Endodermal cell (in vitro differentiated cells): ENCODE measurements at regions not wholly inside any gene's neighbourhood (a gene's known extent, or its start where the extent isn't known, plus 50 kb on each side); places are given as distances from the start of the nearest gene placed in this dataset.

Source experiments
- DNase-seq: peaks from one replicate; pipeline ENCODE4 v3.0.0-alpha.2; 2017
- H3K27ac ChIP-seq: 2 replicates; pipeline ENCODE4 v1.5.1; 2013; ENCODE audit warnings: mild to moderate bottlenecking, low read depth, low read length, moderate library complexity
- H3K27me3 ChIP-seq: 2 replicates; pipeline ENCODE4 v1.6.1; 2013; ENCODE audit warnings: mild to moderate bottlenecking, low read length, moderate library complexity; ENCODE audit not compliant: insufficient read depth, control insufficient read depth, poor library complexity, severe bottlenecking
- H3K36me3 ChIP-seq: 2 replicates; pipeline ENCODE4 v1.7.0; 2013; ENCODE audit warnings: mild to moderate bottlenecking, low read length, moderate library complexity; ENCODE audit not compliant: control insufficient read depth, insufficient read depth
- H3K4me1 ChIP-seq: one replicate; pipeline ENCODE4 v1.7.0; 2013; ENCODE audit warnings: low read length; ENCODE audit not compliant: control insufficient read depth, insufficient read depth
- H3K4me3 ChIP-seq: 2 replicates; pipeline ENCODE4 v1.5.1; 2013; ENCODE audit warnings: mild to moderate bottlenecking, low read length, moderate library complexity
- H3K9ac ChIP-seq: 2 replicates; pipeline ENCODE4 v1.6.1; 2013; ENCODE audit warnings: mild to moderate bottlenecking, low read length, moderate library complexity; ENCODE audit not compliant: poor library complexity, severe bottlenecking; ENCODE audit errors: extremely low read depth
- H3K9me3 ChIP-seq: 2 replicates; pipeline ENCODE4 v1.6.1; 2013; ENCODE audit warnings: mild to moderate bottlenecking, low read length, moderate library complexity; ENCODE audit not compliant: control insufficient read depth
- H3K27ac Mint-ChIP-seq: 2 replicates; pipeline ENCODE4 v1.8.0; 2020; ENCODE audit warnings: mixed read lengths
- H3K27me3 Mint-ChIP-seq: 2 replicates; pipeline ENCODE4 v1.8.0; 2021; ENCODE audit warnings: mild to moderate bottlenecking, mixed read lengths; ENCODE audit not compliant: insufficient read depth
- H3K36me3 Mint-ChIP-seq: 2 replicates; pipeline ENCODE4 v1.8.0; 2020; ENCODE audit warnings: low read depth, mixed read lengths
- H3K4me1 Mint-ChIP-seq: 2 replicates; pipeline ENCODE4 v1.8.0; 2020; ENCODE audit warnings: mixed read lengths
- H3K4me3 Mint-ChIP-seq: 2 replicates; pipeline ENCODE4 v1.8.0; 2020; ENCODE audit warnings: mild to moderate bottlenecking, moderate library complexity, mixed read lengths
- H3K9me3 Mint-ChIP-seq: 2 replicates; pipeline ENCODE4 v1.8.0; 2020; ENCODE audit warnings: mild to moderate bottlenecking, mixed read lengths
- WGBS, 2 experiments: methylation state at CpG; one replicate each; pipeline versions ENCODE4 v1.1.5 to v1.1.7; 2013; ENCODE audit warnings: missing lambda C conversion rate in 2 of 2, mixed read lengths in 1 of 2; ENCODE audit not compliant: insufficient coverage in 1 of 2, insufficient read length in 1 of 2; 5-methylcytosine and 5-hydroxymethylcytosine counted together
- TF ChIP-seq, protein P1 (sequence below): fragments of 200-600 bp; sonication (generic); conservative IDR thresholded peaks from 2 replicates; pipeline ENCODE4 v1.5.0; 2021; ENCODE audit warnings: antibody characterized with exemption, mild to moderate bottlenecking

DNA sequence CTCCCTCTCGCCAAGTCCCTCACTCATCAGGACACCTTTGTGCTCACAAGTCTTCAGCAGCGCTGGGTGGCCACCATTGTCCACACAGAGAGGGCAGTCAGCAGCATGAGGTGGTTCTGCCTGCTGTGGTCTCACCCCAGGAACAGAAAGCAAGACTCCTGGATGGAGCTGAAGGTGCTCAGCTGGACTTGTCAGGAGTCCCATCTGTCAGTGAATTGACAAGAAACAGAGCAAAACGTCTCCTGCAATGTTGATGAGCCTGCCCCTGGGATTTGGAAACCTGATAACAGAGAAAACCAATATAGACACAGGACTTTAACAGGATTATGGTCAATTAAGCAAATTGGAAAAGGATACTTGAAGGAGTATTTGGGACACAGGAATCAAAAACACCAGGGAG, 122.2 kb upstream of the PRSS58 start:
- no peak overlapping the region for H3K27ac Mint-ChIP-seq
- DNase-seq, result no peak
- H3K27ac ChIP-seq, result peak overlapping the region; percentile 52
- H3K4me3 Mint-ChIP-seq, result no peak overlapping the region
- H3K9me3 Mint-ChIP-seq, result no peaks in the 10 kb centered on the region
- H3K36me3 ChIP-seq, result no peaks in the 10 kb centered on the region
- H3K4me3 ChIP-seq, result no peak overlapping the region
- WGBS, 2 experiments, result 58% methylated on average over 3 of the region's 3 CpGs; no CpG with 5 or more reads in 1 of the 2 experiments
- peaks cover 15% of the 10 kb centered on the region for H3K4me1 Mint-ChIP-seq
- H3K4me1 ChIP-seq, result no peaks in the 10 kb centered on the region
- H3K27me3 ChIP-seq, result no peaks in the 10 kb centered on the region
- no peak overlapping the region for H3K9ac ChIP-seq
- H3K9me3 ChIP-seq, result no peaks in the 10 kb centered on the region
- H3K36me3 Mint-ChIP-seq, result no peaks in the 10 kb centered on the region
- peaks cover 6% of the 10 kb centered on the region for H3K27me3 Mint-ChIP-seq
- TF ChIP-seq, protein P1, sequence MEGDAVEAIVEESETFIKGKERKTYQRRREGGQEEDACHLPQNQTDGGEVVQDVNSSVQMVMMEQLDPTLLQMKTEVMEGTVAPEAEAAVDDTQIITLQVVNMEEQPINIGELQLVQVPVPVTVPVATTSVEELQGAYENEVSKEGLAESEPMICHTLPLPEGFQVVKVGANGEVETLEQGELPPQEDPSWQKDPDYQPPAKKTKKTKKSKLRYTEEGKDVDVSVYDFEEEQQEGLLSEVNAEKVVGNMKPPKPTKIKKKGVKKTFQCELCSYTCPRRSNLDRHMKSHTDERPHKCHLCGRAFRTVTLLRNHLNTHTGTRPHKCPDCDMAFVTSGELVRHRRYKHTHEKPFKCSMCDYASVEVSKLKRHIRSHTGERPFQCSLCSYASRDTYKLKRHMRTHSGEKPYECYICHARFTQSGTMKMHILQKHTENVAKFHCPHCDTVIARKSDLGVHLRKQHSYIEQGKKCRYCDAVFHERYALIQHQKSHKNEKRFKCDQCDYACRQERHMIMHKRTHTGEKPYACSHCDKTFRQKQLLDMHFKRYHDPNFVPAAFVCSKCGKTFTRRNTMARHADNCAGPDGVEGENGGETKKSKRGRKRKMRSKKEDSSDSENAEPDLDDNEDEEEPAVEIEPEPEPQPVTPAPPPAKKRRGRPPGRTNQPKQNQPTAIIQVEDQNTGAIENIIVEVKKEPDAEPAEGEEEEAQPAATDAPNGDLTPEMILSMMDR, result no peak

GRCh38 chr7:142379201-142379885, 121.5 kb upstream of the PRSS58 start:
- Mint-ChIP-seq H3K4me1 (peaks cover 15% of the 10 kb centered on the region), H3K9me3 (no peaks in the 10 kb centered on the region), H3K4me3 (no peak overlapping the region), H3K27ac (no peak overlapping the region), H3K27me3 (peaks cover 6% of the 10 kb centered on the region), H3K36me3 (no peaks in the 10 kb centered on the region)
- Histone ChIP-seq H3K4me3 (no peak overlapping the region), H3K36me3 (no peaks in the 10 kb centered on the region), H3K9ac (no peak overlapping the region), H3K27me3 (no peaks in the 10 kb centered on the region), H3K4me1 (no peaks in the 10 kb centered on the region), H3K27ac (peak overlapping the region; percentile 52), H3K9me3 (no peaks in the 10 kb centered on the region)
- TF ChIP-seq, protein P1, result no peak
- 77 to 85% methylated on average over 4 to 6 of the region's 6 CpGs for WGBS, 2 experiments
- no peak for DNase-seq

DNA sequence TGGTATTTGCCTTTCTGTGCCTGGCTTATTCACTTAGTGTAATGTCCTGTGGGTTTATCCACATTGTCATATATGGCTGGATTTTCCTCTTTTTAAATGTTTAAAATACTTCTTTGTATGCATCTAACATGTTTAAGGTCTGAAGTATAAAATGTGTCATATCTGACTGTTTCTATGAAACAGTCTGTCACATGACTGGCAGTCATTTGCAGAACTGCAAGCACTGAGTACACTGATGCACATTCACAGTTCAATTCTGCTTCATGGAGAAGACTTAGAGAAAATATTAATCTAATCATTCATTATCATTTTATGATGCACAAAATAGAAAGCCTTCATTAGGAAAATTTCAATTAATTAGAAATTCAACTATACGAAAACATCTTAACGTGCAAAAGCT, 119.7 kb upstream of the PRSS58 start:
- WGBS, 2 experiments, result 91 to 93% methylated on average over 2 of the region's 2 CpGs
- H3K27me3 Mint-ChIP-seq, result peaks cover 9% of the 10 kb centered on the region
- no peaks in the 10 kb centered on the region for H3K36me3 Mint-ChIP-seq
- H3K4me3 Mint-ChIP-seq, result no peak overlapping the region
- Histone ChIP-seq H3K4me3 (no peak overlapping the region), H3K9ac (no peak overlapping the region), H3K36me3 (no peaks in the 10 kb centered on the region), H3K27ac (no peak overlapping the region), H3K9me3 (no peaks in the 10 kb centered on the region), H3K4me1 (no peaks in the 10 kb centered on the region), H3K27me3 (no peaks in the 10 kb centered on the region)
- no peak overlapping the region for H3K27ac Mint-ChIP-seq
- TF ChIP-seq, protein P1, result no peak
- DNase-seq, result no peak
- H3K9me3 Mint-ChIP-seq, result no peaks in the 10 kb centered on the region
- H3K4me1 Mint-ChIP-seq, result peaks cover 15% of the 10 kb centered on the region
